Limb (tissue), 2 donors: ENCODE measurements at regions not wholly inside any gene's neighbourhood (a gene's known extent, or its start where the extent isn't known, plus 50 kb on each side); places are given as distances from the start of the nearest gene placed in this dataset.
"Not testable (repeated sequence)": the region's sequence is repeated elsewhere in the genome, so short reads cannot be mapped to it uniquely, and the experiment has no call there.

ENCODE experiments used
- DNase-seq, 2 donors: peaks; one replicate each; pipeline ENCODE4 v3.0.0-alpha.2; 2016; ENCODE audit errors: extremely low spot score in 2 of 2

DNA sequence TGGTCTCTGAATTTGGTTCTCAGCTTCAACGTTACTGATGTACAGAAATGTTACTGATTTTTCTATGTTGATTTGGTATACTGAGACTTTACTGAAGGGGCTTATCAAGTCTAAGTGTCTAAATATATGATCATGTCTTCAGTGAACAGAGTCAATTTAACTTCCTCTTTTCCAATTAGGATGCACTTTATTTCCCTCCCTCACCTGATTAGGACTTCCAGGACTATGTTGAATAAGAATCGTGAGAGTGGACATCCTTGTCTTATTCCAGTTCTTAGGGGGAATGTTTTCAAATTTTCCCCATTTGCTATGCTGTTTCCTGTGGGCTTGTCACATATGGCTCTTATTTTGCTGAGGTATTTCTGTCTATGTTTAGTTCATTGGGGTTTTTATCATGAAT is 349.5 kb downstream of the PRR16 start:
- DNase-seq = no peak

DNA sequence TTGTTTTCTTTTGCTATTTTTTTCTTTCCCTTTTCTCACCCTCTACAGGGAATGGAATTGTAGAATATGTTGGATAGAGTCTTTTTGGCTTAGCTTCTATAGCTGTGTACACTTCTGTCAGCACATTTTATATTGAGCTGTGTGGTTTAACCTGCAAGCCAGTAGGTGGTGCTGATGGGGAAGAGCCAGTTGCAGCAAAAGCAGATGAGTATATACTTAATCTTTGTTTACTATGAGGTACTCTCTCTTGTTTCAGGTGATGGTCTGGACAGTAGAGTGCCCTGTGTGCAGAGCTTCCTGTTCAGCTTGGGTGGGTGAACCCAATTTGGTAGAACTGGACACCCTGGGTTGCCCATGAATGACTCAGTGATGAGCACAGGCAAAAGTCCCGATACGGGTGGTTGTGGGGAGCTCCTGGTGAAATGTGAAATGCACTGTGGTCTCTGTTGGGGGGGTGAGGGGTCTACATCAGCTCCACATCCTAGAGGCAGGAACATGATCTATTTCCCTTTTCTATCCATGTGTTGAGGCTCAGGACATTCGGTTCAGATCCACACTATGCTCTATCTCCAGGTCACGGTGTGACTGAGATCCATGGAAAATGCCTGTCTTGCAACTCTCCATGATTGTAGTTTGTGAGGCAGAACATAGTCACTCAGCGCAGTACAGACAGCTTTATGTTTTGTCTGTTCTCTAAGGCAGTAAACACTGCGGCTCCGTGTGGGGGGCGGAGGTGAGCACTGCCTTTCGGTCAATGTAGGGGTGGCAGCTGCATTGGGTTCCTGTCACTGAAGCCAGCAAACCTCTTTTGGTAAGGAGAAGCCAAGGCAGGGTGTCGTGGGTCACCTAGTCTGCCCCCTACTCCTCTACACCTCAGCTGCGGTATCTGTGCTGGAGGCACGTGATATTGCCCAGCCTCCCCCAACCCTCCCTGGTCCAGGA is 353.2 kb downstream of the PRR16 start:
- no peak for DNase-seq

GRCh38 chr5:120818128-120818527 is 354.0 kb downstream of the PRR16 start:
- no peak for DNase-seq

GRCh38 chr5:120823328-120823727 is 359.2 kb downstream of the PRR16 start:
- DNase-seq = no peak

GRCh38 chr5:120831646-120832045 is 367.5 kb downstream of the PRR16 start:
- not testable (repeated sequence) for DNase-seq

DNA sequence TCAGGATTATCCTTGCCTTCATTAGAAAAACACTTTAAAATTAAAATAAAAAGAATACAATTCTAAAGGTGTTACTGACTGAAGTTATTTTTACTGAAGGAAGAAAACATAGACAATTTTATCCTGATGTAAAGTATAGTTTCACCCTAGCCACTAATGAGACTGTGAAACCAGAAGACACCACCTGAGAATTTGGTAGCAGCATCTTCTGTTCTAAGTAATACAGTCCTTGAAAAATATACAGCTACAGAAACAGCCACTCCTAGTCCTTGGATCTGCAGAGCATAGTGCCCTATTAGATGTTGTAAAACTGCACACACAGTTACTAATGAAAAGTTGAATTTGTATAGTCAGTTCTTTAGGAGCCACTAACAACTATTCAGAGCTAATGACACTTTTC is 377.7 kb downstream of the PRR16 start:
- no peak for DNase-seq

GRCh38 chr5:120843390-120843980 is 379.4 kb downstream of the PRR16 start:
- no peak for DNase-seq

GRCh38 chr5:120848883-120849282 is 384.8 kb downstream of the PRR16 start:
- no peak for DNase-seq

DNA sequence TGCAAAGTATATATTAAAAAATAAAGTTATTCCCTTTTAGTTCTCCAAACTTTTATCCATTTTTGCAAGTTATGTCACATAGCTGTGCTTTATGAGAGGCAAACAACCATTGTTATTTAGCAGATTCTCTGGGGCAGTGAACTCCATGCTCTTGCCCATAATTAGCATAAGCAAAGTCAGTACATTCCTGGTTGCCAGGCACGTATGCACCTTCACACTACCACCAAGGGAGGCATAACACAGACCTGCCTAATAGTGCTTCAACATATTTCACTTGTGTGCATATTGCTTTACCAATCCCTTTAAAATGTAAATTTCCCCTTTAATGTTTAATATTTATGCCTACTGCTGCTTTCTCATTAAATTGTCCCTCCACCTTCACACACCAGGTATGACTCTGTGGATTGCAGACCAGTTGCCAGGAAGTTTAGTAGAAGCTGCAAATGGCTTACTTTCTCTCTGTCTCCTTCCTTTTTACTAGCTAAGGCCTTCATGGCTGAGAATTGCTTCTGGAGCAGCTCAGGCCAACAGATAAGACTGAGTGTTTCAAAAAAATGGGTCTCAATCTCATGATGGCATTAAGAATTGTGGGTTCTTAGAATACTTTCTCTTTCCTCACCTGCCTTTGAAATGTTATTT is 388.2 kb downstream of the PRR16 start:
- DNase-seq = no peak

GRCh38 chr5:120866997-120867396 is 402.9 kb downstream of the PRR16 start:
- DNase-seq = no peak

GRCh38 chr5:120869831-120870230 is 405.7 kb downstream of the PRR16 start:
- DNase-seq = no peak

DNA sequence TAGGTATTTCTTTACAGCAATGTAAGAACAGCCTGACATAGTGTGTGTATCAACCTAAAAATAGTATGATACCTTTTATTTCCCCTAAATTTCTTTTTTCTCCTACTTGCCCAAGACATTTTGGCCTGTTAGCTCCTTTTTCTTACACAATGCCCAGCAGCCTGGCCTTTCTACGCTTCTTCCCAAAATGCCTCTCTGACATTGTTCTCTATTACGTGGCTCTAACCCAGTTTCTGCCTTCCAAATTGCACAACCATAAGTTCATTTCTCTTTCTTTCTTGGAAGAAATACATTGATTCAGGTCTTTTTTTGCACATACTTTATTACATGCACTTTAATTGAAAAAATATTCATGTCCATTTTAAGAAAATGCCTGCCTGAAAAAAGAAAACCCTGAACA is 408.2 kb downstream of the PRR16 start:
- no peak for DNase-seq

GRCh38 chr5:120873083-120873482 is 409.0 kb downstream of the PRR16 start:
- no peak for DNase-seq

DNA sequence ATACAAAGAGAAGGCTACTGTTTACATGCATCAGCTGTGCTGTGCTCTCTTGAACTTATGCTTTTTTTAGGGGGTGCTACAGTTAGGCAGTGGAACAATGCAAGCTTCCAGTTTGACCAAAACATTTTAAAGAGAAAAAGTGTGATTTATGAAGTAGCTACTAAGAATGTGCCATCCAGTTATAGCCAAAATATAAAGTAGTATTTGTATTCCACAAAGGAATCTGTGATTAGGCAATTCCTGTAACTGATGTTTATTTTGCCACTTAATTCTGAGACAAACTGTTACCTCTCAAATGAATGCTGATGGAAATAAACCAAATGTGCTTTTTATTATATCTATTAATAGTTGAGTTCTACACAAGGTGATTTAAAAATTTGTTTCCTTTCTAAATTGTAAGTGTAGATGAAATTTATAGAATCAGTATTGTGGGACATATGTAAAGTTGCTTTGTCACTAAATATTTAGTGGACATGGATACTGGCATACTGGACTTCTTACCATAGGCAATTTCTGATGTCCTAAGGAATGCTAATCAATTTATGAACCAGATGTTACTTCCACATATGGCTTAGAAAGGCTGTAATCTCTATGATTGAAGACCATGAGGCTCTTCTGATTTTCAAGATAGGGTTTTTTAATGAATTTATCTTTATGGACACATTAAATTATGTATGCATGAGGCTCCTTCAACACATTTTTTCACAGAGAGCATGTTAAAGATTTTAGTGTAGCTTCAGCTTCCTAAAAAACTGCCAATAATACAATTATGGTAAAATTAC is 410.2 kb downstream of the PRR16 start:
- DNase-seq = no peak

DNA sequence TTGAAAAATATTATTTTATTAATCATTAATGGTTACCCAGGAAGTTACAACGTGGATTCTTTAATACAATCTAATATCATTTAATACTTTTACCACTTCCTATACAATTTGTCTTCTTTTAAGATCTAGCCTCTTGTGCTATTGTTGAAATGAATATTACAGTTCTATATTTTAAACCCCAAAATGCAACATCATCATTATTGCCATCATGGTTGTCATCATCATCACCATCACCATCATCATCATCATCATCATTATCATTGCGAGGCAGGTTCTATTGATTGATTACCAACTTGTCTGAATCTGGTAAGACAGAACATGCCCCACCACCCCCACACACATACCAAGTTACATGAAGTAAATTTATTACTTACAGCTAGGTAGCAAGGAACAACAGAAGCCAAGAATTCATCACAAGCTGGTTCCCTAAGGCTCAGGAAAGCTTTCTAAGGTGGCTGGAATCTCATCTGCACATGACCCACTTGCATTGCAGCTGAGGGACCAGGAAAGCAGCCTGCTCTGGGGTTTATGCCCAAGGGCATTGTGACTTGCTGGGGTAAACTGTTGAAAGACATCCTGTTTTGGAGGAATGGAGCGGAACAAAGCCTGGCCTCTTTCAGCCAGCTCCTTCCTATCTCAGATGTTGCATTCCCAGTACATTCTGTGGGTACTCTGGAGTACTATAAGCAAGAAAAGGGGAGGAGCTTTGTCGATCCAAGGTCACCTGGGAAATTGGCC is 418.1 kb downstream of the PRR16 start:
- no peak for DNase-seq

- no peak for DNase-seq
These were observed 422.3 kb downstream of the PRR16 start for GRCh38 chr5:120886351-120886860.

DNA sequence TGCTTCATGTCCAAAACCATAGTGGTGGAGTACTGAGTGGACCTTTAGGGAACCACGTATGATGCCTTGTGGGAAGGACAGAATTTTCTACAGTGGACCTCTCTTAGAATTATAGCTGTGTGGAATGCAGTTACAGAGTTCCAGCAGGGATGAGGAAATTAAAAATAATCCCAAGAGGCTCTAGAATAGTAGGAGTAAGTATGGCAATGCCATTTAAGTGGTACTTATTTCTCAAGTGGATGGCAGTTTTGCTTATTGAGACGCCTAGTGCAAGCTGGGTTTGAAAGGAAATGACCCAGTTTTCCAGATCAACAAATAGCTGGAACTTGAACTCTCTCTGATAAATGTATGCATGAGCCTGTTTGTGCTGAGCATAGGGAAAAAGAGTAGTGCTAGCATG is 431.6 kb downstream of the PRR16 start:
- DNase-seq = no peak

DNA sequence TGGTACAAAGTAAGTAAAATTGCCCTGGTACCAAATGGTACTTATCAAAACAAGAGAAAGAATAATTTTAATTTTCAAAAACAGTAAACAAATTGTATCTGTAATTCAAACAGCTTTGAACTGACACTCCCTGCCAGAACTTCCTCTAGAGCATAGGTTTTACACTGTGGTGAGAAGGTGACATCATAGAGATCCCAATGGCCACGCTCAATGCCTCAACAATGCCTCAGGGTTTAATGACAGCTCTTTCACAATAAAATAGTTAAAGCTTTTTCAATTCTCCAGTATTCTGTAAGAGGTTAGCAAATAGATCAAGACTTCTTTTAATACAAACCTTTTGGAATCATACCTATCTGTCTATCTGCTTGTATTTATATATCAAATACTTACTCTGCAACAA is 437.1 kb downstream of the PRR16 start:
- no peak for DNase-seq

GRCh38 chr5:120907953-120908352 is 443.9 kb downstream of the PRR16 start:
- no peak for DNase-seq

- DNase-seq = no peak
These were observed 446.5 kb downstream of the PRR16 start for GRCh38 chr5:120910629-120911028.

DNA sequence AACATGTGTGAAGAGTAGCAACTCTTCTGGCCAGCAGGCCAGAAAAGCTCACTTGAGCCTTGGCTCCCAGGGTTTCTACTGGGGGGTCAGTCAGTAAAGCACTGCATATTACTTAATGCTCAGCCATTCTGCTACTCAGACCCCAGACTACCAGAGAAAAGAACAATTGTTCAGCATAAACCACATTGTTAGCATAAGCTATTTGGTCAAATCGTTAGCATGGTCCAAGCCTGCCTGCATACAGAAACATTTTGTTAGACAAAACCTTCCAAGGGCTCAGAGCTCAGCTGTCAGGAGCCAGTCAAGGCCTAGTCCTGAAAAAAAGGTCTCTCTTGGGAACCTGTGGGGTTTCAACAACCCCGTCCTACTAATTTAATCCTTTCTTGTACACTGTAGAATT is 449.3 kb downstream of the PRR16 start:
- DNase-seq = no peak
